ENCODE measurements at regions not wholly inside any gene's neighbourhood (a gene's known extent, or its start where the extent isn't known, plus 50 kb on each side); places are given as distances from the start of the nearest gene placed in this dataset.

- Histone ChIP-seq H3K9me3 (no peaks in the 10 kb centered on the region), H3K4me3 (ENCODE audit: low read depth in 1 of 2, low read length in 1 of 2) (no peak overlapping the region)
- TF ChIP-seq, protein P1, sequence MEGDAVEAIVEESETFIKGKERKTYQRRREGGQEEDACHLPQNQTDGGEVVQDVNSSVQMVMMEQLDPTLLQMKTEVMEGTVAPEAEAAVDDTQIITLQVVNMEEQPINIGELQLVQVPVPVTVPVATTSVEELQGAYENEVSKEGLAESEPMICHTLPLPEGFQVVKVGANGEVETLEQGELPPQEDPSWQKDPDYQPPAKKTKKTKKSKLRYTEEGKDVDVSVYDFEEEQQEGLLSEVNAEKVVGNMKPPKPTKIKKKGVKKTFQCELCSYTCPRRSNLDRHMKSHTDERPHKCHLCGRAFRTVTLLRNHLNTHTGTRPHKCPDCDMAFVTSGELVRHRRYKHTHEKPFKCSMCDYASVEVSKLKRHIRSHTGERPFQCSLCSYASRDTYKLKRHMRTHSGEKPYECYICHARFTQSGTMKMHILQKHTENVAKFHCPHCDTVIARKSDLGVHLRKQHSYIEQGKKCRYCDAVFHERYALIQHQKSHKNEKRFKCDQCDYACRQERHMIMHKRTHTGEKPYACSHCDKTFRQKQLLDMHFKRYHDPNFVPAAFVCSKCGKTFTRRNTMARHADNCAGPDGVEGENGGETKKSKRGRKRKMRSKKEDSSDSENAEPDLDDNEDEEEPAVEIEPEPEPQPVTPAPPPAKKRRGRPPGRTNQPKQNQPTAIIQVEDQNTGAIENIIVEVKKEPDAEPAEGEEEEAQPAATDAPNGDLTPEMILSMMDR (IDR thresholded peaks at IDR 0.05), result no peak
Observed at GRCh38 chr5:107170620-107171019, 500.1 kb downstream of the EFNA5 start.

GRCh38 chr5:107169867-107170266 lies 500.9 kb downstream of the EFNA5 start:
- H3K4me1 ChIP-seq (ENCODE audit: control insufficient read depth in 1 of 2, insufficient read depth in 1 of 2, low read depth in 1 of 2, low read length in 1 of 2), result no peaks in the 10 kb centered on the region
- TF ChIP-seq, protein P1 (IDR thresholded peaks at IDR 0.05), result no peak
- H3K27me3 ChIP-seq, result no peaks in the 10 kb centered on the region
- H3K27ac ChIP-seq, result no peak overlapping the region
- no peaks in the 10 kb centered on the region for H3K36me3 ChIP-seq
- no peaks in the 10 kb centered on the region for H3K9me3 ChIP-seq
- no peak overlapping the region for H3K4me3 ChIP-seq (ENCODE audit: low read depth in 1 of 2, low read length in 1 of 2)

More at GRCh38 chr5:107170620-107171019, 500.1 kb downstream of the EFNA5 start:
- H3K27ac ChIP-seq, result no peak overlapping the region
- no peaks in the 10 kb centered on the region for H3K4me1 ChIP-seq (ENCODE audit: control insufficient read depth in 1 of 2, insufficient read depth in 1 of 2, low read depth in 1 of 2, low read length in 1 of 2)
- H3K36me3 ChIP-seq, result no peaks in the 10 kb centered on the region
- no peaks in the 10 kb centered on the region for H3K27me3 ChIP-seq

DNA sequence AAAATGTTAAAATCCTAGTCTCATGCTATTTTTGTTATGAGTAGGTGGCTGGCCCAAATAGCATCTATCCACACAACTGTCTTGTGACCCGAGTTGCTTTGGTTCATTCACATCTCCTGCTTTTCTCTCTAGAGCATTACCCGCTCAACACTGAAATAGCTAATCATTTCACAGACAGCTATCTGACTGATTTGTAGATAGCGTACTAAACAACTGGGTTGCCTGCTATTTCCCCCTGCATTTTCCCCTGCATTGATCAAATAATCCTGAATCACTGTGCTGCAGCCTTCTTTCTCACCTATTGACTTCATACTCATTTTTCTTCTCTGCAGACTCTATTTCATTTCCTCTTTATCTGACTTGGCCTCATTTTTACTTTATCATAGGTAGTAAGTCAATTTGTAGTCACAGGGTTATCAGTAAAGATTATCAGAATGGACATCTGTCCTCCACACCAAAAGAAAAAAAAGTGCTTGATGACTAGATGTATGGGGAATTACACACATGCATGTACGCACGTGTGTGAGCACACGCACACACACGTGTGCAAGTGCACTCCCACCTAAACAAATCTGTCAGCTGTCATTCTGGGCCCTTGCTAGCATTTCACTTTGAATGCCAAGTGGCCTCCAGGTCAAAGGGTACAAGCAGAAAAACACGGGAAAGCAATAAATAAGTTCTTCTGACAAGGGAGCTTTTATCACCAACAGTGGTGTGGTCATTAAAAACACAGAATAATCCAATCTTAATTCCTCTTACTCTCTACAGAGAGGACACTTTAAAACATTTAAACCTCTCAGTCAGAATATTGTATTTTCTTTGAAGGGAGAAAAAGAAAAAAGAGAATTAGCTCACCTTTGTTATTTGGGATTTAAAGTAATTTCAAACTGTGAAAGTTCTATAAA lies 501.6 kb downstream of the EFNA5 start:
- H3K4me3 ChIP-seq (ENCODE audit: low read depth in 1 of 2, low read length in 1 of 2), result no peak overlapping the region
- no peaks in the 10 kb centered on the region for H3K9me3 ChIP-seq
- H3K4me1 ChIP-seq (ENCODE audit: control insufficient read depth in 1 of 2, insufficient read depth in 1 of 2, low read depth in 1 of 2, low read length in 1 of 2), result no peaks in the 10 kb centered on the region
- TF ChIP-seq, protein P1 (IDR thresholded peaks at IDR 0.05), result no peak
- H3K27me3 ChIP-seq, result no peaks in the 10 kb centered on the region
- no peak overlapping the region for H3K27ac ChIP-seq
- H3K36me3 ChIP-seq, result no peaks in the 10 kb centered on the region

- H3K4me1 ChIP-seq (ENCODE audit: control insufficient read depth in 1 of 2, insufficient read depth in 1 of 2, low read depth in 1 of 2, low read length in 1 of 2), result no peaks in the 10 kb centered on the region
- no peaks in the 10 kb centered on the region for H3K36me3 ChIP-seq
- no peak overlapping the region for H3K4me3 ChIP-seq (ENCODE audit: low read depth in 1 of 2, low read length in 1 of 2)
- TF ChIP-seq, protein P1 (IDR thresholded peaks at IDR 0.05), result no peak
- no peak overlapping the region for H3K27ac ChIP-seq
- no peaks in the 10 kb centered on the region for H3K27me3 ChIP-seq
- H3K9me3 ChIP-seq, result no peaks in the 10 kb centered on the region
Observed at GRCh38 chr5:107168086-107168485, 502.7 kb downstream of the EFNA5 start.

DNA sequence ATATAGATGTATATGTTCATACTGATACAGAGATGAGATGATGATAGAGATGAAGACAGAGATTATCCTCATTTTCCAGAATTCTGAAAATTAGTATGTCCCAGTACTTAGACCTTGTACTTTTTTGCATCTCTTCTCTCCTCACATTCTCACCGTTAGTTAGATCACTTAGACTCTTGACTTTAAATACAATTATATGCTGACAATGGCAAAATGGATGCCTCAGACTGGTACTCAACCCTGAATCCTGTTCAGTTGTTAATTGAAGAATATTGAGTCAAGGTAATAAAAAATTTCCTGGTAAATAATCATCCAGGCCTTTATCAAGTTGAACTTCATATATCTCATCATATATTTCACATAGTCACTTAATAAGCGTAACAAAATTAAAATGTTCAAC lies 505.4 kb downstream of the EFNA5 start:
- Histone ChIP-seq H3K4me1 (ENCODE audit: control insufficient read depth in 1 of 2, insufficient read depth in 1 of 2, low read depth in 1 of 2, low read length in 1 of 2) (no peaks in the 10 kb centered on the region), H3K36me3 (no peaks in the 10 kb centered on the region), H3K9me3 (no peaks in the 10 kb centered on the region), H3K27me3 (no peaks in the 10 kb centered on the region), H3K27ac (no peak overlapping the region), H3K4me3 (ENCODE audit: low read depth in 1 of 2, low read length in 1 of 2) (no peak overlapping the region)
- TF ChIP-seq, protein P1 (IDR thresholded peaks at IDR 0.05), result no peak

All from neutrophil (primary cell).